Endothelial cell of umbilical vein (primary cell): ENCODE measurements at regions not wholly inside any gene's neighbourhood (a gene's known extent, or its start where the extent isn't known, plus 50 kb on each side); places are given as distances from the start of the nearest gene placed in this dataset.

Experiments used
- BruUV-seq: library from RNA; stranded (reverse); fragments of 400-500 nt; replicated peaks from 2 replicates; lab custom pipeline; 2021; lab: Mats Ljungman, UMichigan
- CTCF ChIA-PET: fragments of 300-600, 350-600 bp; sonication (Branson Sonifier 250); formaldehyde crosslinking; loops from one replicate; lab custom pipeline; 2021; ENCODE audit warnings: antibody characterized with exemption, inconsistent platforms; lab: Charles Lee
- POLR2A ChIA-PET: fragments of 300-600, 350-600 bp; sonication (Branson Sonifier 250); formaldehyde crosslinking; loops from one replicate; lab custom pipeline; 2021; ENCODE audit warnings: antibody characterized with exemption, inconsistent platforms; lab: Charles Lee
- DNase-seq: peaks from one replicate; pipeline ENCODE4 v3.0.0-alpha.2; 2011; ENCODE audit warnings: low read depth, low spot score
- FAIRE-seq: peaks from 2 replicates; lab custom pipeline; 2011; peaks lifted over from hg19 to GRCh38; lab: Jason Lieb, UNC
- H2AFZ ChIP-seq: 2 replicates; pipeline ENCODE4 v1.6.0; 2012; ENCODE audit warnings: low read depth, low read length, control low read depth, inconsistent platforms
- H3K27ac ChIP-seq: 2 replicates; pipeline ENCODE4 v1.5.1; 2011; ENCODE audit warnings: low read depth, mild to moderate bottlenecking, control low read depth, low read length, moderate library complexity; ENCODE audit not compliant: insufficient read depth
- H3K27me3 ChIP-seq, 2 experiments: 2 replicates each; pipeline versions ENCODE4 v1.6.0 to v1.6.1; 2011; ENCODE audit warnings: low read length in 2 of 2, mixed read lengths in 1 of 2; ENCODE audit not compliant: control insufficient read depth in 2 of 2, insufficient read depth in 2 of 2
- H3K36me3 ChIP-seq, 2 experiments: 2 replicates in 1 of 2; 3 replicates in 1 of 2; pipeline ENCODE4 v1.5.1; 2011; ENCODE audit warnings: low read length in 2 of 2, mild to moderate bottlenecking in 1 of 2, moderate library complexity in 1 of 2; ENCODE audit not compliant: control insufficient read depth in 2 of 2, insufficient read depth in 2 of 2; ENCODE audit errors: extremely low read depth in 1 of 2
- H3K4me1 ChIP-seq: 3 replicates; pipeline ENCODE4 v1.5.1; 2011; ENCODE audit warnings: mild to moderate bottlenecking, low read length; ENCODE audit not compliant: control insufficient read depth, insufficient read depth; ENCODE audit errors: extremely low read depth
- H3K4me2 ChIP-seq: 2 replicates; pipeline ENCODE4 v1.6.1; 2011; ENCODE audit warnings: low read length, control low read depth, mixed read lengths; ENCODE audit not compliant: insufficient read depth
- H3K4me3 ChIP-seq, 3 experiments: fragments of 200-600 bp in 1 of 3; sonication (generic), shearing (Covaris generic) in 1 of 3; replicated peaks in 1 of 3; 2 replicates each; pipeline ENCODE4 v1.5.1; 2011 to 2016; ENCODE audit warnings: control low read depth in 3 of 3, low read length in 3 of 3, mild to moderate bottlenecking in 2 of 3, inconsistent platforms in 1 of 3, low read depth in 1 of 3, moderate library complexity in 1 of 3; ENCODE audit not compliant: insufficient read depth in 1 of 3
- H3K79me2 ChIP-seq: 2 replicates; pipeline ENCODE4 v1.6.0; 2012; ENCODE audit warnings: low read length, inconsistent platforms; ENCODE audit not compliant: control insufficient read depth, insufficient read depth
- H3K9ac ChIP-seq: replicated peaks from 2 replicates; pipeline ENCODE3; 2011; ENCODE audit warnings: low read length, control low read depth; ENCODE audit not compliant: insufficient read depth; ENCODE audit errors: extremely low read depth
- H3K9me1 ChIP-seq: replicated peaks from 3 replicates; pipeline ENCODE4 v1.6.0; 2011; ENCODE audit warnings: mild to moderate bottlenecking, low read length; ENCODE audit not compliant: control insufficient read depth, insufficient read depth; ENCODE audit errors: extremely low read depth
- H3K9me3 ChIP-seq: replicated peaks from 2 replicates; pipeline ENCODE4 v1.5.1; 2012; ENCODE audit warnings: low read length, inconsistent platforms; ENCODE audit not compliant: control insufficient read depth, insufficient read depth
- H4K20me1 ChIP-seq: replicated peaks from 2 replicates; pipeline ENCODE3; 2011; ENCODE audit warnings: mild to moderate bottlenecking, low read length; ENCODE audit not compliant: control insufficient read depth, insufficient read depth; ENCODE audit errors: extremely low read depth
- EZH2 ChIP-seq: IDR thresholded peaks from 2 replicates; pipeline ENCODE4 v1.6.1; 2012; ENCODE audit warnings: borderline replicate concordance, low read depth, mild to moderate bottlenecking, moderate library complexity, low read length, inconsistent platforms; ENCODE audit not compliant: severe bottlenecking
- FOS ChIP-seq: IDR thresholded peaks from 2 replicates; pipeline ENCODE4 v1.6.1; 2011; ENCODE audit warnings: mild to moderate bottlenecking, low read length, moderate library complexity, borderline replicate concordance; ENCODE audit not compliant: insufficient read depth
- GATA2 ChIP-seq: IDR thresholded peaks from 2 replicates; pipeline ENCODE4 v1.7.0; 2011; ENCODE audit warnings: low read depth, mild to moderate bottlenecking, moderate library complexity, mixed read lengths, low read length; ENCODE audit not compliant: insufficient read length, insufficient read depth
- JUN ChIP-seq: IDR thresholded peaks from 2 replicates; pipeline ENCODE4 v1.6.1; 2011; ENCODE audit warnings: borderline replicate concordance, low read depth; ENCODE audit not compliant: insufficient read length, insufficient read depth
- MYC ChIP-seq: IDR thresholded peaks from one replicate; pipeline ENCODE4 v1.6.1; 2011; ENCODE audit warnings: mild to moderate bottlenecking, low read depth, low read length
- POLR2A ChIP-seq: IDR thresholded peaks from 2 replicates; pipeline ENCODE4 v1.6.1; 2012; ENCODE audit warnings: low read depth, mild to moderate bottlenecking, control low read depth, low read length
- POLR2AphosphoS5 ChIP-seq: IDR thresholded peaks from 2 replicates; pipeline ENCODE4 v1.6.1; 2012; ENCODE audit warnings: low read depth, mild to moderate bottlenecking, control low read depth, low read length, moderate library complexity; ENCODE audit not compliant: insufficient read depth
- dilution Hi-C: fragments of 300-500 bp; cut with MboI; formaldehyde crosslinking; loops from one replicate; pipeline ENCODE4 v1.15.0; 2019; ENCODE audit warnings: low sequenced_read_pairs; ENCODE audit not compliant: extremely low pct_ligation_motif_present
- intact Hi-C: fragments of 100-400 bp; cut with micrococcal nuclease; formaldehyde crosslinking; loops from one replicate; pipeline ENCODE4 v1.10.0; 2022
- TF ChIP-seq, protein P1 (sequence below), 2 donors: IDR thresholded peaks; 1 replicate in 1 of 2; 2 replicates in 1 of 2; pipeline ENCODE4 v1.5.1; 2011; ENCODE audit warnings: low read length in 2 of 2, mild to moderate bottlenecking in 2 of 2, moderate library complexity in 2 of 2, control low read depth in 1 of 2, inconsistent platforms in 1 of 2, low read depth in 1 of 2; ENCODE audit not compliant: insufficient read depth in 1 of 2; ENCODE audit errors: extremely low read depth in 1 of 2
- TF ChIP-seq, protein P2 (sequence below): IDR thresholded peaks from 2 replicates; pipeline ENCODE4 v1.6.1; 2011; ENCODE audit not compliant: insufficient read depth, insufficient read length

DNA sequence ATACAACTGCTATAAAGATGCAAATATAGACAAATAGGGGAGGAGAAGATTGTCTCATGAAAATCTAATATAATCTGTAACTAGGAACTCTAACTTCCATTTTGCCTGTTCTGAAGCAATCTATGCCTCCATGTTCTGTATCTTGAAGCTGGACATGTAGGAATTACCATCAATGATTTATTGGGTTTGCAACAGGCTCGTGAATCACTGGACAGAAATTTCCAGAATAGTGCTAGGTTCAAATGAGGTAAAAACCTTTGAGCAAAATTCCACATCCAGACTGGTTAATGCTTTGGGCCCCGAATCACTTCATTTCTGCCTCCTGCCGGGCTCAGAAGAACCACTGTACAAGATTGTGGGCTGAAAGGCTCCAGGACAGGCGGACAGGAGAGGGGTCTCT lies 110.7 kb upstream of the CTTNBP2NL start:
- Histone ChIP-seq H4K20me1 (no peaks in the 10 kb centered on the region), H3K9me3 (no peaks in the 10 kb centered on the region), H3K4me1 (no peaks in the 10 kb centered on the region), H3K4me2 (no peak overlapping the region), H3K79me2 (no peaks in the 10 kb centered on the region), H3K36me3 (no peaks in the 10 kb centered on the region), H3K9me1 (no peaks in the 10 kb centered on the region), H3K4me3 (no peak overlapping the region), H3K27ac (no peak overlapping the region), H3K27me3 (no peaks in the 10 kb centered on the region), H2AFZ (no peak overlapping the region), H3K9ac (no peak overlapping the region)
- dilution Hi-C loops (no loop called here), intact Hi-C loops (no loop called here)
- DNase-seq (no peak), FAIRE-seq (no peak)
- CTCF ChIA-PET, result interaction anchor here (1.3 kb wide), 1 partner anchor 14 kb away, joined by 3 read pairs; no protein-coding TSS in a partner anchor
- no TSS peak for BruUV-seq
- POLR2A ChIA-PET, result no interaction called here
- TF ChIP-seq EZH2, result no peak
- TF ChIP-seq, protein P1, sequence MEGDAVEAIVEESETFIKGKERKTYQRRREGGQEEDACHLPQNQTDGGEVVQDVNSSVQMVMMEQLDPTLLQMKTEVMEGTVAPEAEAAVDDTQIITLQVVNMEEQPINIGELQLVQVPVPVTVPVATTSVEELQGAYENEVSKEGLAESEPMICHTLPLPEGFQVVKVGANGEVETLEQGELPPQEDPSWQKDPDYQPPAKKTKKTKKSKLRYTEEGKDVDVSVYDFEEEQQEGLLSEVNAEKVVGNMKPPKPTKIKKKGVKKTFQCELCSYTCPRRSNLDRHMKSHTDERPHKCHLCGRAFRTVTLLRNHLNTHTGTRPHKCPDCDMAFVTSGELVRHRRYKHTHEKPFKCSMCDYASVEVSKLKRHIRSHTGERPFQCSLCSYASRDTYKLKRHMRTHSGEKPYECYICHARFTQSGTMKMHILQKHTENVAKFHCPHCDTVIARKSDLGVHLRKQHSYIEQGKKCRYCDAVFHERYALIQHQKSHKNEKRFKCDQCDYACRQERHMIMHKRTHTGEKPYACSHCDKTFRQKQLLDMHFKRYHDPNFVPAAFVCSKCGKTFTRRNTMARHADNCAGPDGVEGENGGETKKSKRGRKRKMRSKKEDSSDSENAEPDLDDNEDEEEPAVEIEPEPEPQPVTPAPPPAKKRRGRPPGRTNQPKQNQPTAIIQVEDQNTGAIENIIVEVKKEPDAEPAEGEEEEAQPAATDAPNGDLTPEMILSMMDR (IDR thresholded peaks at IDR 0.05; ENCODE audit: extremely low read depth in 1 of 2, insufficient read depth in 1 of 2, low read depth in 1 of 2, low read length in 2 of 2), result no peak
- TF ChIP-seq POLR2AphosphoS5, result no peak
- TF ChIP-seq MYC, result no peak
- no peak for TF ChIP-seq FOS
- TF ChIP-seq GATA2, result no peak
- TF ChIP-seq, protein P2, sequence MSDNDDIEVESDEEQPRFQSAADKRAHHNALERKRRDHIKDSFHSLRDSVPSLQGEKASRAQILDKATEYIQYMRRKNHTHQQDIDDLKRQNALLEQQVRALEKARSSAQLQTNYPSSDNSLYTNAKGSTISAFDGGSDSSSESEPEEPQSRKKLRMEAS, result no peak
- TF ChIP-seq POLR2A, result no peak
- TF ChIP-seq JUN, result no peak
